Kasumi-1 (cell line): ENCODE measurements at regions not wholly inside any gene's neighbourhood (a gene's known extent, or its start where the extent isn't known, plus 50 kb on each side); places are given as distances from the start of the nearest gene placed in this dataset.

Experiments used
- DNase-seq, 2 experiments: peaks; one replicate each; lab custom pipeline; 2025; lab: John Stamatoyannopoulos, UW

DNA sequence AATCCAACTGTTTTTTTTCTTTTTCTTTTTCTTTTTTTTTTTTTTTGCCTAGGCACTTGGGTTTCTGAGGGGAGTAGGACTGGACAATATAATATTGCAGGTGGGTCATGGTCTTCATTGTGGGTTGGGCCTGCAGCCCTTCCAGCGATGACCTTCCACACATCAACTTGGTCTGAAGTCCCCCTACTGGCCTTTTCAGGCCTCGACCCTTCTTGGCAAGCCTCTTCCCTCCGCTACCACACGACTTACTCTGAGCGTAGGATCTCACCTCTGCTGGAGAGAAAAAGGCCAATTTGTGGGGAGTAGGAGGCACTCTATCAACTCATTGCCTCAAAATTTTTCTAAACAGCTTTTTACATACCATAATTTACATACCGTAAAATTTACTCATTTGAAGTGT is 51.1 kb upstream of the GRIK3 start:
- no peak for DNase-seq

- DNase-seq, result no peak
Observed at GRCh38 chr1:37089750-37090149, 55.4 kb upstream of the GRIK3 start.

DNA sequence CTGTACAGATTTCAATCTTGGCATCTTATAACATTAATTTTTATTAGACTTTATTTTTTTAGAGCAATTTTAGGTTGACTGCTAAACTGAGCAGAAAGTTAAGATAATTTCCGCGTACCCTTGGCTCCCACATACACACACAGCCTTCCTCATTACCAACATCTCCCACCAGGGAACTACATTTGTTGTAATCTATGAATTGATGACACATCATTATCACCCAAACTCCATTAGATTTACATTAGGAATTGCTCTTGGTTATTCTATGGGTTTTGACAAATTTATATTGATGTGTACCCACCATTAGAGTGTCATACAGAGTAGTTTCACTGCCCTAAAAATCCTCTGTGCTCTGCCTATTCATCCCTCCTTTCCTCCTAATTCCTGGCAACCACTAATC is 56.4 kb upstream of the GRIK3 start:
- DNase-seq, result no peak

GRCh38 chr1:37092937-37093336 is 58.6 kb upstream of the GRIK3 start:
- no peak for DNase-seq

GRCh38 chr1:37094302-37094701 is 60.0 kb upstream of the GRIK3 start:
- no peak for DNase-seq

DNA sequence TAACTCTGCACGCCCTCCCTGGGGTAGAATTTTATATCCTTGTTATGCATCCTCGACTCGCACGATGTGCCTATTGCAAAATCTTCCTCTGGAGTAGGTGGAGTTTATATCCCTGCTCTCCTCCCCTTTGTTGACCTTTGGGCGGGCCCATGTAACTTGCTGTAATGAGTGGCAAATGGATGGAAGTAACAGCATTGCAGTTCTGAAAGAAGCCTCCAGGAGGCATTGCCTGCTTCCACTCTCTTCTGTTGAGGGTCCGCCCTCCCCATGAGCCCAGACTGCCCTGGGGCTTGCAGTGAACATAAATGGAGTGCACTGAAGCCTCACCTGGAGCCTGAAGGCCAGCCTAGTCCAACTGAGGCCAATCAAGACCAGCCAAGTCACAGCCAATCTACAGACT is 62.2 kb upstream of the GRIK3 start:
- no peak for DNase-seq

GRCh38 chr1:37097731-37098130 is 63.4 kb upstream of the GRIK3 start:
- DNase-seq, result no peak

DNA sequence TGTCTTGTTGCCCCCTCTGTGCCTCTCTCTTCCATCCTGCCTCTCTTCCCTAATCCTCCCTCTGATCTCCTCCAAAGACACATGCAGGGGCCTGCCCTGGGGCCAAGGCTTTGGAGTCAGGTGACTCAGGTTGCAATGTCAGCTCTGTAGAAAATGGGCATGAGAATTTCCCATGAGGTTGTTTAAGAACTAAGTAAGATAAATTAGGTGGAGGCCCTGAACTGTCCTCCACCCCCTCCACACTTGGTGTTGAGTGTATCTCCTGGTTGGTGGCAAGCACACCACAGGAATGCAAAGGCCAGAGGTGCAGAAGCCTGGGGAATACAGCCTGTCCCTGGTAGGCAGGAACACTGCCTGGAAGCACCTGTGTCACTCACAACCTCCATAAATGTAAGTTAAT is 63.9 kb upstream of the GRIK3 start:
- no peak for DNase-seq

- no peak for DNase-seq
Observed at GRCh38 chr1:37100310-37100709, 66.0 kb upstream of the GRIK3 start.

GRCh38 chr1:37102656-37103382 is 68.5 kb upstream of the GRIK3 start:
- DNase-seq, result no peak

GRCh38 chr1:37105911-37106310 is 71.6 kb upstream of the GRIK3 start:
- no peak for DNase-seq

GRCh38 chr1:37107153-37107907 is 73.0 kb upstream of the GRIK3 start:
- no peak for DNase-seq

DNA sequence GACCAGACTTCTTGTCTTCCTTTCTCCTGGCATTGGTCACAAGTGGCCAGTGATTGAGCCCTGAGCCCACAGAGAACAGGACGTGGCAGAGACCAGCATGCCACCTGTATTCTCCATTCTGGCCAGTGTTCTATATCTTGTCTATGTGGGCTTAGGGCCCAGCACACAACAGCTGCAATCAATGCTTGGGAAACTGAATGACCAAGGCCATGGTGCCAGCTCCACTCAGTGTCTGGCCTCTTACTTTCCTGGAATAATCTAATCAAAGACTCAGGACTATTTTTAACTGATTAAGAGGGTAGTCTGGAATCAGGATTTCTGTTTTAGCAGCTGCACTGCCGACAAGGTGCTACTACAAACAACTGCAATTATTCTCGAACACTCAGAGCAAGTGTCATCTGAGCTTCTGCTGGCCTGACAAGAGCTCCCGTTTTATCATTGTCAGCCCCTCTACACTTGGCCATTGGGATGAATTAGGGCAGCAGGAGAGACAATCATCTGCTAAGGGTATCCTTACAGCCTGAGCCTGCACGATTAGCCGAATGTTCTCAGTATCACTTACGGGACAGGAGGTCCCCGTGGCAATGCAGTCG is 74.4 kb upstream of the GRIK3 start:
- DNase-seq, result no peak

GRCh38 chr1:37112430-37112829 is 78.1 kb upstream of the GRIK3 start:
- DNase-seq, result no peak

- no peak for DNase-seq
Observed at GRCh38 chr1:37113285-37113997, 79.1 kb upstream of the GRIK3 start.

DNA sequence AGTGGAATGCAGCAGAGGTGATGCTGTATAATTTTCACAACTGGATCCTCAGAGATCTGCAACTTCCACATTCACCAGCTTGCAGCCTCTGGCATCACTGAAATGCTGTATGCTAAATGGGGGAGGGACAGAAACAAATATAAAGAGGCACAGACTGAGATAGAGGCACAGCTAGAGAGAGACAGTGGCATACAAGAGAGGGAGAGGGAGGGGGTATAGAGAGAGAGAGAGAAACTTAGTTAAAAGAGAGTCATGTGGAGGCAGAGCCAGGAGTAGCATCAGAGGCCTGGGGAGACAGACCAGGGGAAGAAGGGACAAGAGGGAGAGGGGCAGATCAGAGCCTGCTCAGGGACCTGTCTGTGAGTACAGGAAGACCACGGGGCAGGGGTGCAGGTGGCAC is 84.5 kb upstream of the GRIK3 start:
- DNase-seq, result no peak

GRCh38 chr1:37120279-37120678 is 86.0 kb upstream of the GRIK3 start:
- DNase-seq, result no peak

- DNase-seq, result no peak
Observed at GRCh38 chr1:37123276-37124115, 89.2 kb upstream of the GRIK3 start.

GRCh38 chr1:37124501-37124900 is 90.2 kb upstream of the GRIK3 start:
- DNase-seq, result no peak

DNA sequence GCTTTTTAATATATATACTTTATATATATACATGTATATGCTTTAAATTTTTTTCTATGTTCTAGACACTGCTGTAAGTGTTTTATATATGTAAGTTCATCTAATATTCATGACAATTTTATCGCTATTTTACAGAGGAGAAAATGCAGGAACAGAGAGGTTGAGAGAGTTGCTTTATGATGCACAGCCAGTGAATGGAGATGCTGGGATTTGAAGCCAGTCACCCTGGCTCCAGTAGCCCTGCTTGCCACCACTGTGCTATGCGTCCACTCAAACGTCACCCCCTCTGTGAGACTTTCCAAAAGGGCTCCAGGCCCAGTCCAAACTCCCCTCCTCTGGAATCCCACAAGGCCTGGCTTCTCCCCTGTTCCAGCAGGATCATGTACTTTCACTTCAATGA is 91.0 kb upstream of the GRIK3 start:
- no peak for DNase-seq

GRCh38 chr1:37127254-37127748 is 93.0 kb upstream of the GRIK3 start:
- DNase-seq, result no peak

DNA sequence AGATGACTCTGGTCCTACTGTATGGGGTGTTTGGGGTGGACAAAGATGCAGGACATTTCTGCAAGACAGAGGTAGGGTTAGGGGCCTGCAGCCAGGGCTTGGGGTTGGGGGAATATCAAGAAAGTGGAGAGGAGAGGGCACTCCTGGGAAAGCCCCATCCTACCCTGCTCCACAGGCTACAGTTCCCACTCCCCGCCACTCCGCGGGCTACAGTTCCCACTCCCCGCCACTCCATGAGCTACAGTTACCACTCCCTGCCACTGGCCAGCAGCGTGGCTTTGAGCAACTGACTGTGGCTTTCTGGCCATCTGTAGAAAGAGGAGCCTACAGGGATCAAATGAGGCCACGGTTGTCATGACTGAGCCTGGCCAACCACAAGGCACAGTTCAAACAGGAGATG is 93.8 kb upstream of the GRIK3 start:
- no peak for DNase-seq
